MM.1S (cell line): ENCODE measurements at regions not wholly inside any gene's neighbourhood (a gene's known extent, or its start where the extent isn't known, plus 50 kb on each side); places are given as distances from the start of the nearest gene placed in this dataset.

Experiments
- EZH2 ChIP-seq: fragments of 300-600 bp; sonication (generic); optimal IDR thresholded peaks from 2 replicates; pipeline ENCODE3; 2017; ENCODE audit warnings: low read depth, mild to moderate bottlenecking, antibody characterized with exemption, low read length, mixed read lengths
- EZH2phosphoT487 ChIP-seq: fragments of 300-600 bp; sonication (generic); IDR thresholded peaks from 2 replicates; pipeline ENCODE4 v1.6.1; 2018; ENCODE audit warnings: antibody characterized with exemption, low read length
- TF ChIP-seq, protein P1 (sequence below): fragments of 300-600 bp; sonication (generic); IDR thresholded peaks from 2 replicates; pipeline ENCODE4 v1.5.1; 2016; ENCODE audit warnings: antibody characterized with exemption, low read length, mixed read lengths

DNA sequence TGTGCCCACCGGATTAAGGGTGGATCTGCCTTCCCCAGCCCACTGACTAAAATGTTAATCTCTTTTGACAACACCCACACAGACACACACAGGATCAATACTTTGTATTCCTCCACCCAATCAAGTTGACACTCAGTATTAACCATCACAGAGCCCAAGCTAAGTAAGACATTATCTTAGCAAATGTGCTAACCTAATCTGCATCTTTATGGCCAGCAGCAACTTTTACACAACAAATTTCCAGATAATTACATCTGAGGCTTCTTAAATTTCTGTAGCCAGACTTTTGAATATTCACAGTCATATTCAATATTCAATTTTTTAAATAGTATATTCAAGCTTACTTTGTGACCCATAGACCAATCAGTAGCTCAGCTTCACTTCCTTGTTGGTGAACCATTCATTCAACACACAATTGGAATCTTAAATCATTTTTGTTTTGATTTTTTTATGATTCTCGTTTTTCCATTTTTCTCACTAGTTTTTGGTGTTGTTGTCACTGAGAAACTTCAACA is 594.2 kb downstream of the IPMK start:
- TF ChIP-seq, protein P1, sequence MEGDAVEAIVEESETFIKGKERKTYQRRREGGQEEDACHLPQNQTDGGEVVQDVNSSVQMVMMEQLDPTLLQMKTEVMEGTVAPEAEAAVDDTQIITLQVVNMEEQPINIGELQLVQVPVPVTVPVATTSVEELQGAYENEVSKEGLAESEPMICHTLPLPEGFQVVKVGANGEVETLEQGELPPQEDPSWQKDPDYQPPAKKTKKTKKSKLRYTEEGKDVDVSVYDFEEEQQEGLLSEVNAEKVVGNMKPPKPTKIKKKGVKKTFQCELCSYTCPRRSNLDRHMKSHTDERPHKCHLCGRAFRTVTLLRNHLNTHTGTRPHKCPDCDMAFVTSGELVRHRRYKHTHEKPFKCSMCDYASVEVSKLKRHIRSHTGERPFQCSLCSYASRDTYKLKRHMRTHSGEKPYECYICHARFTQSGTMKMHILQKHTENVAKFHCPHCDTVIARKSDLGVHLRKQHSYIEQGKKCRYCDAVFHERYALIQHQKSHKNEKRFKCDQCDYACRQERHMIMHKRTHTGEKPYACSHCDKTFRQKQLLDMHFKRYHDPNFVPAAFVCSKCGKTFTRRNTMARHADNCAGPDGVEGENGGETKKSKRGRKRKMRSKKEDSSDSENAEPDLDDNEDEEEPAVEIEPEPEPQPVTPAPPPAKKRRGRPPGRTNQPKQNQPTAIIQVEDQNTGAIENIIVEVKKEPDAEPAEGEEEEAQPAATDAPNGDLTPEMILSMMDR, result no peak
- TF ChIP-seq EZH2 (no peak), EZH2phosphoT487 (no peak)
